Osteoblast (primary cell): ENCODE measurements at regions not wholly inside any gene's neighbourhood (a gene's known extent, or its start where the extent isn't known, plus 50 kb on each side); places are given as distances from the start of the nearest gene placed in this dataset.

ENCODE experiments used
- DNase-seq: peaks from one replicate; pipeline ENCODE4 v3.0.0; 2011; ENCODE audit warnings: low spot score, mixed read lengths; ENCODE audit not compliant: insufficient read length; ENCODE audit errors: missing footprints
- H2AFZ ChIP-seq: 2 replicates; pipeline ENCODE4 v1.6.0; 2011; ENCODE audit warnings: mild to moderate bottlenecking, low read length
- H3K27ac ChIP-seq: 2 replicates; pipeline ENCODE4 v1.5.1; 2011; ENCODE audit warnings: mild to moderate bottlenecking, low read depth, low read length, moderate library complexity
- H3K27me3 ChIP-seq: 2 replicates; pipeline ENCODE4 v1.6.0; 2012; ENCODE audit warnings: mild to moderate bottlenecking, control low read depth, inconsistent platforms, low read length, moderate library complexity; ENCODE audit not compliant: insufficient read depth
- H3K36me3 ChIP-seq: 2 replicates; pipeline ENCODE4 v1.5.1; 2011; ENCODE audit warnings: mild to moderate bottlenecking, low read length, control low read depth, moderate library complexity; ENCODE audit not compliant: insufficient read depth
- H3K4me1 ChIP-seq: 2 replicates; pipeline ENCODE4 v1.5.1; 2011; ENCODE audit warnings: mild to moderate bottlenecking, low read length, control low read depth, moderate library complexity; ENCODE audit not compliant: insufficient read depth
- H3K4me2 ChIP-seq: 2 replicates; pipeline ENCODE4 v1.6.0; 2011; ENCODE audit warnings: mild to moderate bottlenecking, low read length; ENCODE audit not compliant: insufficient read depth
- H3K4me3 ChIP-seq: fragments of 200-600 bp; sonication (generic); 3 replicates; pipeline ENCODE4 v1.5.1; 2012; ENCODE audit warnings: mild to moderate bottlenecking, low read length, inconsistent platforms; ENCODE audit not compliant: insufficient read depth
- H3K79me2 ChIP-seq: 2 replicates; pipeline ENCODE4 v1.6.0; 2012; ENCODE audit warnings: mild to moderate bottlenecking, low read length, control low read depth, inconsistent platforms; ENCODE audit not compliant: insufficient read depth
- H3K9me3 ChIP-seq: 2 replicates; pipeline ENCODE4 v1.5.1; 2011; ENCODE audit warnings: low read depth, low read length, control low read depth
- H4K20me1 ChIP-seq: 2 replicates; pipeline ENCODE4 v1.6.0; 2012; ENCODE audit warnings: mild to moderate bottlenecking, low read length, control low read depth; ENCODE audit not compliant: insufficient read depth
- CTCF ChIP-seq: IDR thresholded peaks from 2 replicates; pipeline ENCODE4 v1.5.1; 2011; ENCODE audit warnings: mild to moderate bottlenecking, low read depth, low read length, moderate library complexity; ENCODE audit errors: extremely low read depth

DNA sequence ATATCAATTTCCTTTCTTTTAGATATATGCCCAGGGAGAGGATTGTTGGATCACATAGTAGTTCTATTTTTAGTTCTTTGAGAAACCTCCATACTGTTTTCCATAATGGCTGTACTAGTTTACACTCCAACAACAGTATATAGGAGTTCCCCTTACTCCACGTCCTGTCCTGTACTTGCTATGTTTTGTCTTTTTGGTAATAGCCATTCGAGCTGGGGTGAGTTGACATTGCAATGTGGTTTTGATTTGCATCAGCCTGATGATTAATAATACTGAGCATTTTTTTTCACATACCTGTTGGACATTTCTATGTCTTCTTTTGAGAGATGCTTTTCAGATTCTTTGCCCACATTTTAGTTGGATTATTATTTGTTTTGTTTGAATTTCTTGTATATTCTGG lies 445.9 kb downstream of the NTRK2 start:
- TF ChIP-seq CTCF = no peak
- Histone ChIP-seq H3K27me3 (no peaks in the 10 kb centered on the region), H3K4me2 (no peak overlapping the region), H4K20me1 (no peaks in the 10 kb centered on the region), H3K36me3 (no peaks in the 10 kb centered on the region), H2AFZ (no peak overlapping the region), H3K27ac (no peak overlapping the region), H3K79me2 (no peaks in the 10 kb centered on the region), H3K4me3 (no peak overlapping the region), H3K9me3 (no peaks in the 10 kb centered on the region), H3K4me1 (no peaks in the 10 kb centered on the region)
- no peak for DNase-seq

GRCh38 chr9:85114799-85115198 lies 445.3 kb downstream of the NTRK2 start:
- TF ChIP-seq CTCF = no peak
- Histone ChIP-seq H3K9me3 (no peaks in the 10 kb centered on the region), H4K20me1 (no peaks in the 10 kb centered on the region), H3K27ac (no peak overlapping the region), H3K4me1 (no peaks in the 10 kb centered on the region), H3K36me3 (no peaks in the 10 kb centered on the region), H3K79me2 (no peaks in the 10 kb centered on the region), H3K4me3 (no peak overlapping the region), H3K4me2 (no peak overlapping the region), H3K27me3 (no peaks in the 10 kb centered on the region), H2AFZ (no peak overlapping the region)
- no peak for DNase-seq

DNA sequence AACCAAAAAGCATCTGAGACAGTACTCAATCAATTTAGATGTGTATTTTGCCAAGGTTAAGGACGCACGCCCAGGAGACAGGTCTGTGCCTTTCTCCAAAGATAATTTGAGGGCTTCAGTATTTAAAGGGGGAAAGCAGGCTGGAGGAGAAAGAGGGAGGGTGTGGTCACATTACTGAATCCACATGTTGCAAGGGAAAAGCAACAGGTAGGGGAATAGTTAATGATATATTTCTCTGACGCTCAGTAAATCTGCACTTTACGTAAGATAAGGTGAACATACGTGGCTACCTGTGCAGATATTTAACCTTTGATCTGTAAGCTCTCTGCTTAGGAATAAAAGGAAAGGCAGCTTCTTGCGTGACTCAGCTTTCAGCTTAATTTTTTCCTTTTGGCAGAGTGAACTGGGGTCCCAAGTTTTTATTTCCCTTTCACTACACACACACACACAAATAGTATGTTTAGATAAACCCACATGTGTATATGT lies 443.4 kb downstream of the NTRK2 start:
- Histone ChIP-seq H3K4me2 (no peak overlapping the region), H2AFZ (no peak overlapping the region), H3K36me3 (no peaks in the 10 kb centered on the region), H4K20me1 (no peaks in the 10 kb centered on the region), H3K4me3 (no peak overlapping the region), H3K79me2 (no peaks in the 10 kb centered on the region), H3K4me1 (no peaks in the 10 kb centered on the region), H3K9me3 (no peaks in the 10 kb centered on the region), H3K27ac (no peak overlapping the region), H3K27me3 (no peaks in the 10 kb centered on the region)
- DNase-seq = no peak
- no peak for TF ChIP-seq CTCF

GRCh38 chr9:85112391-85112790 lies 442.9 kb downstream of the NTRK2 start:
- no peak overlapping the region for H3K4me3 ChIP-seq
- H3K4me2 ChIP-seq = no peak overlapping the region
- H3K79me2 ChIP-seq = no peaks in the 10 kb centered on the region
- H3K9me3 ChIP-seq = no peaks in the 10 kb centered on the region
- TF ChIP-seq CTCF = no peak
- H3K36me3 ChIP-seq = no peaks in the 10 kb centered on the region
- H3K4me1 ChIP-seq = no peaks in the 10 kb centered on the region
- H3K27ac ChIP-seq = no peak overlapping the region
- DNase-seq = no peak
- no peaks in the 10 kb centered on the region for H4K20me1 ChIP-seq
- no peaks in the 10 kb centered on the region for H3K27me3 ChIP-seq
- H2AFZ ChIP-seq = no peak overlapping the region
